Stimulated activated CD4-positive, alpha-beta T cell treated with anti-CD3 and anti-CD28 coated beads, Interleukin-2, amount 100 ng/mL, for 24 hours (primary cell): ENCODE measurements at regions not wholly inside any gene's neighbourhood (a gene's known extent, or its start where the extent isn't known, plus 50 kb on each side); places are given as distances from the start of the nearest gene placed in this dataset.

ENCODE experiments used
- DNase-seq, 2 donors: peaks; one replicate each; pipeline ENCODE4 v3.0.0-alpha.2; 2020

DNA sequence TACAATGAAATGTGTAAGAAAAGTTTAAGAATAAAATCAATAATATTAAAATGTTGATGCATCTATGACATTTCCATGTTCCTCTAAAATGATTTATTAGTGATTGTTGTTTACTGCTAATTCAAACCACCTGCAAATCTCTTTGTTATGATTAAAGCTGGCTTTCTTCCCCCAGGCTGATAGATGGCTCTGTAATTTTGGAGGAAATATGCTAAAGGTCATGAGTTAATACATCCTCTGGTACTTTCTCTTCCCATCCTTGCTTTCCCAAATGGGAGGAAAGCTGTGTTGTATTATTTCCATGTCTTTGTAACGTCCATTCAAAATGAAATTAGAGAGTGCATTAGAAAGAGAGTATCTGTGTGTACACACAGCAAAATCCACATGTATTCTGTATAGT lies 139.5 kb upstream of the TMCO5A start:
- no peak for DNase-seq

DNA sequence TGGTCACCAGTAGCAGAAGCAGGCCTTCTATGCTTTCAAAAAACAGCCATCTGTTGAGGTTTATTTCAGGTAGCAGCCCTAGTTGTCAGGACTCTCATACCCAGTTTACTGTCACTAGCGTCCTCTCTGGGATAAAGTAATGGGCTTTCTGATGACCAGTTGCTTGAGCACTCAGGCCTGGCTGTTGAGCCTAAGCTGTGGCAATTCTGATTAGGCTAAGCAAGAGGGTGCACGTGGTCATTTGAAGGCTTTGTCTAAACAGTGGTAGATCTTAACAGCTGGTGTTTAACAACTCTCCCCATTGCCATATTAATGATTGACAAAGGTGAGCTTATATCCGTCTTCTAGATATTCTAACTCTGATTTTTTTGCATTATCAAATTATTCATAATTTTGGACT lies 132.9 kb upstream of the TMCO5A start:
- DNase-seq, result no peak

DNA sequence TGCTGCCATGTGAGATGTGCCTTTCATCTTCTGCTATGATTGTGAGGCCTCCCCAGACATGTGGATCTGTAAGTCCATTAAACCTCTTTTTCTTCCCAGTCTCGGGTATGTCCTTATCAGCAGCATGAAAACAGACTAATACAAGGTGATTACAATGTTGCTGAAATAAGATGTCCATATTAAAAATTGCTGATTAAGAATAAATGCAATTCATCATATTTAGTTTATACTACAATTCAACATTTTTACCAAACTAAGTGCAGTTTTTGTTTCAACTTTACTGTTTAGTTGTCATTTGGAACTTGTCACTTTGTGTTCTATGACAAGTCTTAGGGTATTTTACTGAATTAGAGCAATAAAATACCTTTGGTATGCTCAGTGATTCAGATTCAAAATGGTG lies 127.6 kb upstream of the TMCO5A start:
- DNase-seq, result no peak

DNA sequence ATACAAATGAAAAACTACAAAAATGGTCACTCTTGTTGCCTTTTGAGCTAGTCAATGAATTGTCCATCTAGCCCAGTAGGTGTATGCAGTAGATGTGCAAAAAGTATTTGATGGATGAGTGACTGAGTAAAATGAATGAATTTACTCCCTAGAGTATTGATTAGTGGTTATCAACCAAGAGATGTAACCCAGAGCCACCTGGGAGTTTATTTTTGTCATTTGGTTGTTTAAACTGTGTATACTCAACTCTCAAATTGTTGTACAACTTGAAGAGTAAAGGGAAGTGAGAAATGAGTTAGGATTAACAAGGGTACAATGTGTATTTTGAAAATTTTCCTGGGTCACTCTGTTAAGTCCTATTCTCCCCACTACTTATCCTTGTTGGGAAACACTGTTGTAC lies 124.1 kb upstream of the TMCO5A start:
- no peak for DNase-seq

DNA sequence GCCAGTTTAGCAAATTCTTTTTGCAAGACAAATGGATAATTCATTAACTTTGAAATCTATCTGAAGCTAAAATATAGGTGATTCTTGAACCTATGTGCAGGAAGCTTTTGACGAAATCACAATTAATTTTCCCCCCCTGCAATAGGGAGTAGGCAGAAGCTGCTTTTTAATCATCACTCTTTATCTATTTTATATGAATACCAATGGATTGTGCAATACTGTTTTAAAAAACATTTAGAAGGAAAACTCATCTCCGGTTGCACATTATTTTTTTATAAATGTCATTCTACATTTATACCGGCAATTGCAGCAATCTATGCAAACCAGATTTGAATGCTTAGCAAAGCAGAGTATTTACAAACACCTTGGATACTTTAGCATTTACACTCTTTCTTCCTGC lies 121.1 kb upstream of the TMCO5A start:
- no peak for DNase-seq

DNA sequence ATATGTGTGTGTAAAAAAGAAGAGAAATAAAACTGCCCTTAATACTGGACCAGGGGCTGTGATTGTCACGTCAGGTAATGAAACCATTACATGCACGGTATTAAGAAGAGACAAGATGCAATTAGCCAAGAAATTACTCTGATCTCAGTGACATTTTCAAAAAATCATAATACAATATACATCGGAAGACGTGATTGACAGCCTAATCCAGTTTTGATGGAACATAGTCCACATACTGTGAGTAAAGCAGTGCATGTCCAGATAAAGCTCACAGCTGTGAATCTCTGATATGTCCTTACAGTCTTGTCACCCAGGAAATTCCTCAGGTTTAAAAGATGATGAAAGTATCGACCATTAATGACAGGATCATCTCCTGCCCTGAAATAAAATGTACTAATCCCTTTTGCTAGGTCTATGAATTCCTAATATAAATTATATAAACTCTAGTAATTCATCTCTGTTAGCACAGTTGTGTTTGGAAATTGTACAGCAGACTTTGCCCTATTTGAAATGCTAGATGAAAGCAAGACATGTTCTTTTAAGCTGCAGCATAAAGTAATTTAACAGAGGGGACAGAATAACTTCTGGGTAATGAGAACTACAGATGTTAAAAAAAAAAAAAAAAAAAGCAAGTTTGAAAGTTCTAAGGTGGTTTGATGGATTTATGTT lies 119.5 kb upstream of the TMCO5A start:
- DNase-seq, result no peak

DNA sequence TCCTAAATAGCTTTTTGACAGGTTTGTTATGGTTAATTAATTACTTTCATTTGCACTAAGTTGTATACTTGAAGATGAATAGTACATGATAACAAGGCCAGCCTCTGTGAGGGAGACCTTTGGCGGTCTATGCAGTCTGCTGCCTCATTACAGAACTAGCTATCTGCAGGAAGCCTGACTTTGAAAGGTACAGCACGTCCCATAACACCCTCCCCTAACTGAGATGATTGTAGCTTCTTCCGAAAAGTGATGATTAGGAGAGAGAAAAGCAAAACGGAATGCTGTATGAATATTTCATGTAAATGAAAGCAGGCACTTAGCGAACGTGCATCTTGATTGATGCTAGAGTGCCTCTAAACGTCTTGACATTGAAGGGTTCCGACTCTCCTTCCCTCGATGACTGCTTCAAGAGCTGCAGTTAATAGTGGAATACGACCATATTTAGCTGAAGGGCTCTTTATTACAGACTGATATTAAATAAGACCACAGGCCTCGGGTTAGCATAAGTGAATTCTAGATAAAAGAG lies 116.2 kb upstream of the TMCO5A start:
- no peak for DNase-seq

DNA sequence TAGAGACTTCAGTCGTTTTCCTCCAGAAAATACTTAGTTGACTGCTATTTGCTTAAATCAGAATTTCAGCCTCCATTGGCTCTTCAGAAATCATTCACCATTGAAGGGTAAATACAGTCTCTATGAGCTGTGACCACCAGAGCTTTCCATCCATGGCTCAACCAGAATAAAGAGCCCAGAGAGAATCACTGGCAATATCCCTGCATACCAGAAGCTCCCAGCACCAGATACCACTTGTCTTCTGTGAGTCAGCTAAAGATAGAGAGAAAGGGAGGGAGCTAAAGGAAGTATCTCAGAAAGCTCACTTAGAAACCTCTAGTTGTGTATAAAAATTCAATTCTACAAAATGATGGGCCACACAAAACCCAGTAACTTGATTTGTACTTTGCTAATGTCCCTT lies 115.2 kb upstream of the TMCO5A start:
- no peak for DNase-seq

DNA sequence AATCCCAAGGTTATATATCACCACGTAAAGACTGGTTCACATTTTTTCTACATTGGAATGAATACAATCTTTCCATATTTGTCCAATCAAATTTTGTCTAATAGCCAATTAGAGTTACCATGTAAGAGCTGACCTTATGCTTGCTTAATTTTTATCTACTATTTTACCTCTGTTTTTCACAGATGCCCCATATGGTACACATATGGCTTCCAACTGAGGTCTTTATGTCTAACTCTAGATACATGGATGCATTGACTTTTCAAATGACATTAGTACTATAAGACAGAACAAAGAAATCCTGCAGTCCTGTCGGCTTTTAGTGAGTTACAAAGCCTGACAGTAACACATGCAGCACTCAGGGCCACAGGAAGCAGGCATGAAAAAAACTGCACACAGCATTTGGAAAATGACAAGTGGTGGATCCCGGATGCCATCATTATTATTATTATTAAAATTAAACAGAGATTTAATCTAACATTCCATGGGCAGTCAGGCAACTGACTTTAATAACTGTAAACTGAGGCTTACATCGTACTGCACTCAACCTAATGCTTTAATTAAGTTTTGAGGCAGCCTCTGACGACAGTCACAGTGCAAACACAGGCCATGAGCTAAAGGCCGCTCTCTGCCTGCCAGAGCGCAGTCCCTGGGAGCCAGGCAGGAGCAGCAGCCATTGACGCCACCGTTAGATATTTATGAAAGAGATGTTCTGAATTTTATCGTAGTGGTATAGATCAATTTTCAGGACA lies 113.9 kb upstream of the TMCO5A start:
- no peak for DNase-seq

DNA sequence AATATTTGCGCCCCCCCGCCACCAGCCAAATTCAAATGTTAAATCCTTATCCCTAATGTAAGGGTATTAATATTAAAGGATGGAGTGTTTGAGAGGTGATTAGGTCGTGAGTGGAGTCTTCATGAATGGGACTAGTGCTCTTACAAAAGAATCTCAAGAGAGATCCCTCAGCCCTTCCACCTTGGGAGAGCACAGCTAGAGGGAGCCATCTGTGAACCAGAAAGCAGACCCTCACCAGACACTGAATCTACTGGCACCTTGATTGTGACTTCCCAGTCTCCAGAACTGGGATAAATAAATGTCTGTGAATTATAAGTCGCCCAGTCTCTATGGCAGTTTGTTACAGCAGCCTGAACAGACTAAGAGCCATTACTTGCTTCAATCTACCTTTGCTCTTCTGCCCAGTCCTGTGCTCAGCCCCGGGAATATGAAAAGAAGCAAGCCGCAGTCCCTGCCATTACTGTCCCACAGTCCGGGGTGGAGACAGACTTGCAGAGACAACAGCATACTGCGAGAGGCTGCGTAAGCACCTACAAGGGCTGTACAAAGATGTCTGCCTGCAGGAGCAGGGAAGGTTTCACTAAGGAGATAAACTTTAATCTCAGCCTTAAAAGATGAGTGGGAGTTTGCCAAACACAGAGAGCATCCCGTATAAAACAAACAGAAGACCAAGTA lies 110.7 kb upstream of the TMCO5A start:
- DNase-seq, result no peak

DNA sequence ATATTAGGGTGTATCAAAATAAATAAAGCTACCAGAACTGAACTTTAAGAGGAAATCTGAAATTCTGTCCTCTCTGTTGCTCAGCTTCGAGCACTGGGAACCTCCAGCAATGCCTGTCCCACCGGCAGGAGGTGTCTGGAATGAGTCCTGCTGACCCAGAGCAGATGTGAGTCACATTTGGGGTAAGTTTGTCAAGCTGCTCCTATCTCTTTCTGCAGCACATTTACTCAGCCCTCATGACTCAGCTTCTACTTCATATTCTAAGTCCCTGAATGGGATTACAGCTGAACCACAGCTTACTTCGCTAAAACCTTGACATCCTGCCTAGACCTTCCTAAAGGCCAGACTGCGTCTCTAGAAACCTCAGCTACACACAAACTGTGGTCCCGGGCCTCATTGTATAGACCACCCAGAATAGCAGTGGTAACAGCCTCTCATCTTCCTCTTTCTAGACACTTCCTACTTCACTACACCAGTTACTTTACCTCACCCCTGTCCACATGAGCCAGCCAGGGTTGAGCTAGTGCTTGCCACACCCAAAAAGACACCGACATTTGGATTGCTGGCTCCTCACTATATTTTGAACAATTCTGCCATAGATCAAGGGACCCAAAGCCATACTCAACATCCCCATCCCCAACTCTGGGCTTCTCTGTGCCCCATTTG lies 109.6 kb upstream of the TMCO5A start:
- DNase-seq, result no peak

DNA sequence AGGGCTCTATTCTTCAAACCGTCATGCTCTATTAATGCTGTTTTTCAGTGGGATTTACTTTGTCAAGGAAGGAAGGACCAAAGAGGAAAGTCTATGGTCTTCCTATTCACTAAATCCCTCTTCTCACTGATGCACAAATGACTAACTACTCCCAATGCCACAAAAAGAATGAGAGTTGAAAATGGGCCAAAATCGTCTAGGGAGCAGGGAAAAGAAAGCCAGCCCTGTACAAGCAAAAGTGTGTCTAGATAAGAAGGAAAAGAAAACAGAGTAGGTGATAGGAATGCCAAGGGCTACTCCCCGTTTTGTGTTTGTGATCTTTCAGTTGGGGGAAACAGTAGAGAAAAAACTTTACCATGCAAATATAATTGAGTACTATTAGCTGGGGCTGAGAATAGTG lies 97.2 kb upstream of the TMCO5A start:
- no peak for DNase-seq

DNA sequence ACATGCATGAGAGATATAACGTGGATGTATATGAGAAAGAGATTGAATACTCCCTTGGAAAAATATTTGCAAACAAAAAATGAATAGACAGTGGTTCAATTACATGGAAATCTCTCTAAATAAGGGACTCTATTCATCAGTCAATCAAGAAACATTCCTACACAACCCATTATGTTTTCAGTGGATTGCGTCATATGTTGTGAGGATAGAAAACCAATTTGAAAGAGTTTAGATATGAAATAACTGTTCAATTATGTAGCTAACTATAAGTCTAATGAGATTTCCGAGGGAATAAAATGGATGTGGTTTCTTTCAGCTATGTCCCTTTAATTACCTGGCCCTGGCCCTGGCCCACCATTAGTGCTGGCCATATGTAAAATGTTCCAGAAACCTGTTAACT lies 86.7 kb upstream of the TMCO5A start:
- DNase-seq, result no peak

DNA sequence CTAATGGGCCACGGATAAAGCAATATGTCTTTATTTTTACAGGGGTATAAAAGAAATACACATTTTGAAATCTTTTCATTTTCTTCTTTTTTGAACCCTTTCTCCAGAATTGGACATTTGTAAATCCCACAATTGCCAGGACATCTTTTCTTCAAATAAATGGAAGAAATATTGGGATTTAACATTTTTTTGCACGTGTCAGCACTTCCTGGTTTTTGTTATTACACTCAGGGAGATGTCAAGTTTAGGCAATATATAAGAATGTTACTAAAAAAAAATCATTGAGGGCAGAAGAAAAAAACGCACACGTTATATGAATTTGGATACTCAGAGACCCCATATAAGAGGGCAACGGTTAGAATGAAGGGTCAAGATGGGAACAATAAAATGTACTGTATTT lies 78.3 kb upstream of the TMCO5A start:
- DNase-seq, result no peak

DNA sequence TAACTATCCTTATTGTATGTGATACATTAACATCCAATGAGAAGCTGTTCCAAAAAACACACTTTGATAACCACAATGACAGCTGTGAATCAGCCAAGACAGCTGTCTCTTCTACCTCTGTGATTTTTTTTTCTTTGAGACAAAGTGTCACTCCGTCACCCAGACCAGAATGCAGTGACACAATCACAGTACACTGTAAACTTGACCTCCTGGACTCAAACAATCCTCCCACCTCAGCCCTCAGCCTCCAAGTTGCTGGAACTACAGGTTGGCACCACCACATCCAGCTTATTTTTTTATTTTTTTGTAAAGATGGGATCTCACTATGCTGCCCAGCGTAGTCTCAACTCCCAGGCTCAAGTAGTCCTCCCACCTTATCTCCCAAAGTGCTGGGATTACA lies 73.5 kb upstream of the TMCO5A start:
- DNase-seq, result no peak

DNA sequence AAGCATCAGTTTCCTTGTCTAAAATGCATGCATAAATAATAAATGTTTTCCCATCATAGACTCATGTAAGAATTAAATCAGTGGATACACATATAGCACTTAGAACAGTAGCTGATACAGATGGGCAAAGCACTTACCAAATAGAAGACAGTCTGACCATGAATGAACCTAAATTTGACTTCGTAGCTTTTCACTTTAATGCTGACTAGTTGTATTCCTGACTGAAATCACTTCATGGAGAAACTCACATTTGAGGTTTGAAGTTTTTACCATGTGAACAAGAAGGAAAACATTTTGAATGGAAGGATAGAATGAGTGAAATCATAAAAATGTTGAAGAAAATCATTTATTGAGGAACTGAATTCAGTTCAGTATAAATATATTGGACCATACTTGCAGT lies 68.8 kb upstream of the TMCO5A start:
- DNase-seq, result no peak

DNA sequence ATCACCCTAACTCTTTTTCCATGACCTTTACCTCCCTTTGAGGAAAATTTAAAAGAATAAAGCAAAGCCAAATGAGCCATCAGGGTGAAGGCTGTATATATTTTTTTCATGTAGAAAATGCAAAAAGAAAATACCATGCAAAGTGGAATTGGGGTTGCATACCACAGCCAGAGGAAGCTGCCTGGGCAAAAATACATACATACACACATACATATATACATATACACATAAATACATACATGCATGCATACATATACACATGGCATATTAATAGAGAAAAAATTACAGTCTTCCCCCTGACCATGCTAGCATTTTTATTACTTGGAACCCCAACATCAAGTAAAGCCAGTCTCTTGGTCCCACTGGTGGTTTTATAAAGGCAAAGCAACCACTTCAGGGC lies 63.7 kb upstream of the TMCO5A start:
- DNase-seq, result no peak

DNA sequence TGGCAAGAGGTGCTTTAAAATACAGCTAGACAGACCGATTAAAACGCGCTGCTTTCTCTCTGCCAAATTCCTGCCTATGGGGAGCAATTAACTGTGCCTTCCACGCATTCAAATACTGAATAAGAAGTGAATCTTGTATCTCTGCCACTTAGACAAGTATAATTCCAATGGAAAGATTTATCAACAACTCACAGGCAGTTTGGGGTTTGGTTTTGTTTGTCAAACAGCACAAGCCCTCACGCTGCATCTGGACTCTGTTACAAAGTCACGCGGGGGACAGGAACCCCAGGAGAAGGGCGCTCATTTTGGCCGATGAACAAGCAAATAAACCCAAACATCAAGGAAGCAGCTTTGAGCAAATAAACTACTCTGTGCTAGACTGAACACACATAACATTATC lies 61.8 kb upstream of the TMCO5A start:
- DNase-seq, result no peak

DNA sequence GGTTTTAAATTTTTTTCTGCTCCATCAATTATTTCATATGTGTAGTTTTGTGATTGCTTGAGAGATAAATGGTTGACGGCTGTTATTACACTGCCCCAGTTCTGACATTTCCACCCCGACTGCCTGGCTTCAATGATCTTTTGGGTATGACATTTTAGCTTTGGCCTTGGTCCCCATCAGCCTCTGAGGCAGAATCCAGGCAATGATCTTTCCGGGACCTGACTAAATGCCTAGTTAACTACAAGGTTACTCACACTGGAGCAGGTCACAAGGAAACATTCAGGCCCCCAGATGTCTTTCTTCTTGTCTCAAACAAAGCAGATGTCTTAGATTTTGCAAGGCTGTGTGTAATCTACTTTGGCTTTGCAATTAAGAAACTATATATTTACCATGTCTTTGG lies 61.1 kb upstream of the TMCO5A start:
- DNase-seq, result no peak

DNA sequence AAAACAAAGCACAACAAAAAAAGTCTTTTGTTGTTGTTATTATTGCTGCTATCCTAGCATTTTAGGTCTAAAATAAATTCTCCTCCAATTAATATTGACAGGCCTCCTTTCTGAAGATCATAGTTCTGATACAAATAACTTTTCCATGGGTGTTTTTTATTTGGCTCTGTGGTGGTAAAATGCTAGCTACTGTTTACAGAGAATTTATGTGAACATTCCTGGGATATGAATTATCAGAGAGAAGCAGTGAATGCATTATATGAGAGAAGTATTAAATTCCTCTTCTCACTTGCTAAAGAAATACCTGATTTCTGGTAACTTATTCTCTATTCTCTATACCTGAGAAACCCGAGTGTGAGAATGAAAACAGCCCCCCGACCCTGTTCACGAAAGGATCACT lies 57.5 kb upstream of the TMCO5A start:
- no peak for DNase-seq

DNA sequence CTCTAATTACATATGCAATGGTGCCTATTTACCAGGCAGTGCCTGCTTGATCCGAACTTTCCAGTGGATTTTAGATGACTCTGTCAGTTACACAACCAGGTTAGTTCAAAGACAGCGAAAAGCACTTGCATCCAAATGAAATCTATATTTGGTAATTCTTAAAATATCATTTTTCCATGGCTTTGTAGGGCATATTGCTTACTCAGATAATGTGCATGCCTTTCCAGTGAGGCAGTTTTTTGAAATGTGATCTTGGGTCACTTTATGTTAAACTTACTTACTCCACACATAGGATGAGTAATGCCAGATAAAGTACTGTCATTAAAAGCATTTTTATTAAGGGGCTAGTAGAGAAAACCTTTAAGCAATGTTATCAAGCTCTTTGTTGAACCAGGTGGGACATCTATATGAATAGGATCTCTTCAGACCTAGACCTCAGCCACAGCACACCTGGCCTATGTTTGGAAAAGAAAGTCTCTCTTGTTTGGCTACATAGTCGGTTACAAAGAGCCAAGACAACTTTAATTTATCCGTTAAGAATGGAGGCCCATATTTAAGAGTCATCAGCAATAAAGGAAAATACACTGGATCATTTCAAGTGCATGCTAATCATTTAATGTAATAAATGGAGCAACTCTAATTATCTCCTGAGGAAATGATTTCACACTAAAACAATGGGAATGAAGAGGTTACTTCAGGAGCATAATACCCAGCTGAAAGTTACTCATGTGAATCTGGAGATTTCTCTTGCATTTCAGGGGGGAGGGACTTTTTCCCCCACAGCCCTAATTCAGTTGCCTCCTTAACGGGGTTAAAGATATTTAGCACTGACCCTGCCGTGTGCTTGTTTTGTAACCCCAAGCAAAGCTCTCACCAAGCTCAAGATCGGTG lies 56.3 kb upstream of the TMCO5A start:
- DNase-seq, result no peak

DNA sequence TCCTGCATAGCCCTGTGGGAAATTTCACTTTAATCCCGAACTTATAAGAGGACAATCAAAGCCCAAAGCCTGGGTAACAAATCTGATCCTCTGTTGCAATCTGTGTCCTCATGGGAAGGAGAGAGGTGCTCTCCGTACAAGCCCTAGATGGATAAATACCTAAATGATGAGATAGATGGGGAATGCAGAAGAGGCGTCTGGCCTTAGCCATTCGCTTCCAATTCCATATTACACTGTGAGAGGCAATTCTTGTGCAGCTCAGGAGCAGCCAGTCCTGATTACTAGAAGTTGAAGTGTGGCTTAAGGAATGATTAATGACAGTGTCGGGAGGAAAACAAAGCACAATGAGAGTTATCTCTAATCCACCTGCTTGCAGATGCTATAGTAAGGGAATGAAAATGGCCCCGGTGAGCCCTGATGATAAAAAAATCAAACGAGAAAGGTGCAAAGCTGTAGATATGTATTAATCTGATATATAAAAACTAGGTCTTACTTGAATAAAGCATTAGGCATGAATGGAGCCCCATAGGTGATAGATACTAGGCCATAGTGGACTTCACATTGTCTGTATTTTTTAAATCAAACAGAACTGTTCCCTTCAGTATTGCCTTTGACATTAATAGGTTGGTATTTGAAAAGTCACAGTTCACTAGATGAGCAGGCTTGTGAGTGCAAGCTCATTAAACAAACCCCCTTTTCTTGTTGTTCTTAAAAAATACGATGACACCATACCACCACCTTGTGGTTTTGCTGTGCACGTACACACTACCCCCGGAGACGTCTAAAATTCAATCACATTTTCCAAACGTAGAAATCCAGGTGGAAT lies 54.2 kb upstream of the TMCO5A start:
- DNase-seq, result no peak
